Testis (tissue), 2 donors: ENCODE measurements at regions not wholly inside any gene's neighbourhood (a gene's known extent, or its start where the extent isn't known, plus 50 kb on each side); places are given as distances from the start of the nearest gene placed in this dataset.
A peak's percentile ranks its signal among the peaks of the same experiment; 100 is the strongest.

ENCODE experiments used
- DNase-seq: peaks from one replicate; pipeline ENCODE4 v3.0.0-alpha.2; 2019
- H3K27ac ChIP-seq, 2 donors: fragments of 200-600 bp; sonication (generic); one replicate each; pipeline ENCODE4 v1.5.1; 2019
- H3K27me3 ChIP-seq: fragments of 200-600 bp; sonication (generic); one replicate; pipeline ENCODE4 v1.5.1; 2019
- H3K36me3 ChIP-seq: fragments of 200-600 bp; sonication (generic); one replicate; pipeline ENCODE4 v1.5.1; 2017; ENCODE audit warnings: low read depth; ENCODE audit errors: missing control alignments
- H3K4me1 ChIP-seq: fragments of 200-600 bp; sonication (generic); one replicate; pipeline ENCODE4 v1.5.1; 2019
- H3K4me3 ChIP-seq, 2 donors: fragments of 200-600 bp; sonication (generic); one replicate each; pipeline ENCODE4 v1.5.1; 2017 to 2019
- H3K9me3 ChIP-seq: fragments of 200-600 bp; sonication (generic); one replicate; pipeline ENCODE4 v1.5.1; 2017
- CTCF ChIP-seq, 3 experiments: fragments of 450-650 bp in 2 of 3; fragments of 200-600 bp in 1 of 3; sonication (generic) in 1 of 3; IDR thresholded peaks; one replicate each; pipeline ENCODE4 v1.5.1; 2016 to 2019; ENCODE audit warnings: antibody characterized with exemption in 3 of 3, mild to moderate bottlenecking in 2 of 3, moderate library complexity in 1 of 3
- POLR2A ChIP-seq: fragments of 450-650 bp; IDR thresholded peaks from one replicate; pipeline ENCODE4 v1.6.1; 2017; ENCODE audit warnings: antibody characterized with exemption, mild to moderate bottlenecking, moderate library complexity
- WGBS, 2 donors: methylation state at CpG; one replicate each; pipeline ENCODE4 v1.1.5; 2018; 5-methylcytosine and 5-hydroxymethylcytosine counted together
- intact Hi-C: fragments of 100-400 bp; cut with DNase I; formaldehyde crosslinking; loops from one replicate; pipeline ENCODE4 v1.15.1; 2023; ENCODE audit warnings: low total_unique reads

- 31 to 40% methylated on average over 2 of the region's 2 CpGs for WGBS, 2 donors
- Histone ChIP-seq H3K4me1 (no peaks in the 10 kb centered on the region), H3K27me3 (no peaks in the 10 kb centered on the region), H3K9me3 (no peaks in the 10 kb centered on the region), H3K36me3 (no peaks in the 10 kb centered on the region), H3K27ac (no peak overlapping the region), H3K4me3 (no peak overlapping the region)
- TF ChIP-seq POLR2A (no peak), CTCF (IDR thresholded peaks at IDR 0.05) (no peak)
- intact Hi-C loops: no loop called here
- no peak for DNase-seq
Observed at GRCh38 chr9:16074963-16075362, 522.1 kb downstream of the CCDC171 start.

- no peak overlapping the region for H3K4me3 ChIP-seq
- WGBS, 2 donors: 67 to 69% methylated on average over 1 of the region's 1 CpG
- no peak for DNase-seq
Observed at GRCh38 chr9:16075696-16076095, 522.9 kb downstream of the CCDC171 start.

GRCh38 chr9:16076511-16076910 lies 523.7 kb downstream of the CCDC171 start:
- no peak for DNase-seq
- no peaks in the 10 kb centered on the region for H3K9me3 ChIP-seq
- WGBS, 2 donors: 86 to 93% methylated on average over 7 of the region's 7 CpGs
- H3K36me3 ChIP-seq: no peaks in the 10 kb centered on the region
- TF ChIP-seq POLR2A (no peak), CTCF (IDR thresholded peaks at IDR 0.05) (no peak)
- no peaks in the 10 kb centered on the region for H3K27me3 ChIP-seq
- intact Hi-C loops: no loop called here
- no peak overlapping the region for H3K27ac ChIP-seq
- no peak overlapping the region for H3K4me3 ChIP-seq
- H3K4me1 ChIP-seq: no peaks in the 10 kb centered on the region

More at GRCh38 chr9:16075696-16076095, 522.9 kb downstream of the CCDC171 start:
- H3K27me3 ChIP-seq: no peaks in the 10 kb centered on the region
- intact Hi-C loops: no loop called here
- no peak overlapping the region for H3K27ac ChIP-seq
- H3K9me3 ChIP-seq: no peaks in the 10 kb centered on the region
- H3K36me3 ChIP-seq: no peaks in the 10 kb centered on the region
- H3K4me1 ChIP-seq: no peaks in the 10 kb centered on the region
- TF ChIP-seq CTCF (IDR thresholded peaks at IDR 0.05) (no peak), POLR2A (no peak)

- no peak overlapping the region for H3K27ac ChIP-seq
- intact Hi-C loops: no loop called here
- H3K9me3 ChIP-seq: no peaks in the 10 kb centered on the region
- no peak overlapping the region for H3K4me3 ChIP-seq
- no peak for DNase-seq
- H3K27me3 ChIP-seq: no peaks in the 10 kb centered on the region
- WGBS, 2 donors: 90 to 94% methylated on average over 1 of the region's 1 CpG
- H3K36me3 ChIP-seq: no peaks in the 10 kb centered on the region
- no peak for TF ChIP-seq CTCF (IDR thresholded peaks at IDR 0.05)
- no peak for TF ChIP-seq POLR2A
- no peaks in the 10 kb centered on the region for H3K4me1 ChIP-seq
Observed at GRCh38 chr9:16082796-16083195, 530.0 kb downstream of the CCDC171 start.

GRCh38 chr9:16085167-16085726 lies 532.4 kb downstream of the CCDC171 start:
- no peak for TF ChIP-seq CTCF (IDR thresholded peaks at IDR 0.05)
- 78 to 79% methylated on average over 5 of the region's 5 CpGs for WGBS, 2 donors
- DNase-seq: peak; percentile 56
- no peaks in the 10 kb centered on the region for H3K27me3 ChIP-seq
- H3K36me3 ChIP-seq: no peaks in the 10 kb centered on the region
- intact Hi-C loops: no loop called here
- H3K27ac ChIP-seq: no peak overlapping the region
- no peaks in the 10 kb centered on the region for H3K9me3 ChIP-seq
- H3K4me3 ChIP-seq: no peak overlapping the region
- no peaks in the 10 kb centered on the region for H3K4me1 ChIP-seq
